Stimulated activated CD8-positive, alpha-beta memory T cell treated with anti-CD3 and anti-CD28 coated beads, Interleukin-12 subunit alpha, Interleukin-12 subunit beta, amount 100 ng/mL, for 24 hours (primary cell): ENCODE measurements at regions not wholly inside any gene's neighbourhood (a gene's known extent, or its start where the extent isn't known, plus 50 kb on each side); places are given as distances from the start of the nearest gene placed in this dataset.
"Not testable (repeated sequence)": the region's sequence is repeated elsewhere in the genome, so short reads cannot be mapped to it uniquely, and the experiment has no call there.

Experiments used
- DNase-seq: peaks from one replicate; pipeline ENCODE4 v3.0.0-alpha.2; 2020; ENCODE audit errors: extremely low read depth

- DNase-seq: no peak
Measured at GRCh38 chr7:136412952-136413351, 435.8 kb upstream of the MTPN start.

- DNase-seq: no peak
Measured at GRCh38 chr7:136405931-136406777, 429.0 kb upstream of the MTPN start.

GRCh38 chr7:136403591-136403990 is 426.4 kb upstream of the MTPN start:
- DNase-seq: no peak

GRCh38 chr7:136400877-136401276 is 423.7 kb upstream of the MTPN start:
- DNase-seq: no peak

- no peak for DNase-seq
Measured at GRCh38 chr7:136399385-136399784, 422.2 kb upstream of the MTPN start.

- no peak for DNase-seq
Measured at GRCh38 chr7:136392856-136393255, 415.7 kb upstream of the MTPN start.

- DNase-seq: no peak
Measured at GRCh38 chr7:136391371-136391770, 414.2 kb upstream of the MTPN start.

- DNase-seq: no peak
Measured at GRCh38 chr7:136389933-136390332, 412.8 kb upstream of the MTPN start.

- no peak for DNase-seq
Measured at GRCh38 chr7:136386876-136387275, 409.7 kb upstream of the MTPN start.

- DNase-seq: not testable (repeated sequence)
Measured at GRCh38 chr7:136371409-136371808, 394.2 kb upstream of the MTPN start.

GRCh38 chr7:136370137-136370536 is 393.0 kb upstream of the MTPN start:
- DNase-seq: no peak

GRCh38 chr7:136369225-136369624 is 392.1 kb upstream of the MTPN start:
- no peak for DNase-seq

- DNase-seq: no peak
Measured at GRCh38 chr7:136359333-136359903, 382.3 kb upstream of the MTPN start.

- DNase-seq: no peak
Measured at GRCh38 chr7:136353287-136353686, 376.1 kb upstream of the MTPN start.

GRCh38 chr7:136348542-136349192 is 371.5 kb upstream of the MTPN start:
- no peak for DNase-seq

- no peak for DNase-seq
Measured at GRCh38 chr7:136348142-136348541, 371.0 kb upstream of the MTPN start.

GRCh38 chr7:136347488-136347887 is 370.3 kb upstream of the MTPN start:
- DNase-seq: no peak

- no peak for DNase-seq
Measured at GRCh38 chr7:136342251-136342650, 365.1 kb upstream of the MTPN start.

- DNase-seq: no peak
Measured at GRCh38 chr7:136339464-136339863, 362.3 kb upstream of the MTPN start.

- no peak for DNase-seq
Measured at GRCh38 chr7:136336932-136337331, 359.8 kb upstream of the MTPN start.

GRCh38 chr7:136333636-136334035 is 356.5 kb upstream of the MTPN start:
- no peak for DNase-seq

GRCh38 chr7:136326045-136326609 is 349.0 kb upstream of the MTPN start:
- no peak for DNase-seq

GRCh38 chr7:136325578-136325977 is 348.4 kb upstream of the MTPN start:
- DNase-seq: no peak
